Activated CD8-positive, alpha-beta T cell treated with anti-CD3 and anti-CD28 coated beads for 36 hours (primary cell): ENCODE measurements at regions not wholly inside any gene's neighbourhood (a gene's known extent, or its start where the extent isn't known, plus 50 kb on each side); places are given as distances from the start of the nearest gene placed in this dataset.

Source experiments
- ATAC-seq: fragments of 200-7000 bp; cut with Tn5 transposase; one replicate; pipeline ENCODE4 v1.10.0; 2021; ENCODE audit warnings: mild to moderate bottlenecking, moderate library complexity
- CTCF ChIA-PET: fragments of 350-600 bp; sonication (Branson Sonifier 250); formaldehyde crosslinking; loops from one replicate; lab custom pipeline; 2021; ENCODE audit warnings: antibody characterized with exemption; lab: Charles Lee
- POLR2A ChIA-PET: fragments of 350-600 bp; sonication (Branson Sonifier 250); formaldehyde crosslinking; loops from one replicate; lab custom pipeline; 2021; ENCODE audit warnings: antibody characterized with exemption; lab: Charles Lee
- DNase-seq: peaks from one replicate; pipeline ENCODE4 v3.0.0-alpha.2; 2020
- H3K27ac Mint-ChIP-seq: one replicate; pipeline ENCODE4 v1.8.0; 2021; ENCODE audit warnings: mild to moderate bottlenecking, mixed read lengths
- H3K27me3 Mint-ChIP-seq: one replicate; pipeline ENCODE4 v1.8.0; 2021; ENCODE audit warnings: mixed read lengths
- H3K36me3 Mint-ChIP-seq: one replicate; pipeline ENCODE4 v1.8.0; 2021; ENCODE audit warnings: low read depth, mixed read lengths
- H3K4me1 Mint-ChIP-seq: one replicate; pipeline ENCODE4 v1.8.0; 2021; ENCODE audit warnings: low read depth, mixed read lengths
- H3K4me3 Mint-ChIP-seq: one replicate; pipeline ENCODE4 v1.8.0; 2021; ENCODE audit warnings: mild to moderate bottlenecking, moderate library complexity, mixed read lengths
- H3K9me3 Mint-ChIP-seq: one replicate; pipeline ENCODE4 v1.8.0; 2021; ENCODE audit warnings: mixed read lengths
- CTCF ChIP-seq: fragments of 200-600 bp; IDR thresholded peaks from one replicate; pipeline ENCODE4 v1.8.0; 2022; ENCODE audit warnings: antibody characterized with exemption, mild to moderate bottlenecking
- intact Hi-C: fragments of 100-400 bp; cut with micrococcal nuclease; formaldehyde crosslinking; loops from one replicate; pipeline ENCODE4 v1.10.0; 2022

DNA sequence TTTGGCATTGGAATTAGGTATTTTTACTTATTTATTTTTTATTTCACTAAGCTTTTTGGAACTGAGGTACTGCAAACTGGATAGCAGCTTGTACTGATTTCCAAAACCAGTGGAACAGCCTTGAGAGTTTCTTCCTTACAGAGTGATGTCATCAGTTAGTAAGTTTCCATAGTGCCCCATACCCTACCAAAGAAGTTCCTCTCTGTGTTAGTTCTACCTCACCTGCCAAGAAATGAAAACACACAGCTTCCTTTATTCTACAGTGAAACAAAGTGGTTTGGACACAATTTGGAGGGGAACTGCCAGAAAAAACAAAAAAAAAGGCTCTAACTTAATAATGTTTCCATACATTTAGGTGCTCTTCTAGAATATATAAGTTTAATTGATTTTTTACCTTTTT, 430.9 kb upstream of the ADGRL2 start:
- TF ChIP-seq CTCF, result no peak
- ChIA-PET POLR2A (no interaction called here), CTCF (no interaction called here)
- ATAC-seq, result no peak
- Mint-ChIP-seq H3K27ac (no peak overlapping the region), H3K27me3 (no peaks in the 10 kb centered on the region), H3K4me3 (no peak overlapping the region), H3K4me1 (no peaks in the 10 kb centered on the region), H3K36me3 (no peaks in the 10 kb centered on the region), H3K9me3 (peaks cover 8% of the 10 kb centered on the region)
- intact Hi-C loops, result no loop called here
- DNase-seq, result no peak

- H3K4me3 Mint-ChIP-seq, result no peak overlapping the region
- POLR2A ChIA-PET, result no interaction called here
- H3K9me3 Mint-ChIP-seq, result peaks cover 8% of the 10 kb centered on the region
- no peak for ATAC-seq
- no peak overlapping the region for H3K27ac Mint-ChIP-seq
- H3K4me1 Mint-ChIP-seq, result no peaks in the 10 kb centered on the region
- intact Hi-C loops, result no loop called here
- CTCF ChIA-PET, result interaction anchor here (1.0 kb wide), 1 partner anchor 9 kb away, joined by 3 read pairs; no protein-coding TSS in a partner anchor
- no peak for TF ChIP-seq CTCF
- no peaks in the 10 kb centered on the region for H3K36me3 Mint-ChIP-seq
- DNase-seq, result no peak
- H3K27me3 Mint-ChIP-seq, result no peaks in the 10 kb centered on the region
Observed at GRCh38 chr1:81366173-81366572, 434.6 kb upstream of the ADGRL2 start.

GRCh38 chr1:81364088-81364487, 436.6 kb upstream of the ADGRL2 start:
- ChIA-PET CTCF (no interaction called here), POLR2A (no interaction called here)
- Mint-ChIP-seq H3K4me1 (no peaks in the 10 kb centered on the region), H3K4me3 (no peak overlapping the region), H3K27ac (no peak overlapping the region), H3K9me3 (peaks cover 8% of the 10 kb centered on the region), H3K27me3 (no peaks in the 10 kb centered on the region), H3K36me3 (no peaks in the 10 kb centered on the region)
- no peak for DNase-seq
- TF ChIP-seq CTCF, result no peak
- ATAC-seq, result no peak
- intact Hi-C loops, result no loop called here

DNA sequence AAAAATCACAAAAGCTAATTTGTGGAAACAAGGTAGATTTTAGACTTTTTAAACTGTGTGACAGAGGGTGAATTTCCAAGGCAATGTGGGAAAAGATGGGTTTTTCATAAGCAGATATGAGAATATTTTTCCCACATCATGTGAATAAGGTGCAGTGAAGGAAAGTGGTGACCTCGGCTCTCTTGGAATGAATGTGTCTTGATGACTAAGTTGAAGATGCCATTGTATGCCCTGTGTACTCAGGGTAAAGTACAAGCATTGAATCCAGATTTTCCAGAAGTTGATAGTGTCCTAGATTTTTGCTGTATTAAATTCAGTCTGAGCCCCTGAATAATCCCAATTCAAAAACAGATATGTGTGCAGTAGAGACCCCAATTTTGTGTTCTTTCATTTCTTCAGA, 442.6 kb upstream of the ADGRL2 start:
- CTCF ChIA-PET, result no interaction called here
- ATAC-seq (no peak), DNase-seq (no peak)
- Mint-ChIP-seq H3K4me3 (no peak overlapping the region), H3K27ac (no peak overlapping the region), H3K27me3 (no peaks in the 10 kb centered on the region), H3K4me1 (no peaks in the 10 kb centered on the region), H3K9me3 (peaks cover 5% of the 10 kb centered on the region), H3K36me3 (no peaks in the 10 kb centered on the region)
- intact Hi-C loops, result no loop called here
- POLR2A ChIA-PET, result no interaction called here
- TF ChIP-seq CTCF, result no peak

DNA sequence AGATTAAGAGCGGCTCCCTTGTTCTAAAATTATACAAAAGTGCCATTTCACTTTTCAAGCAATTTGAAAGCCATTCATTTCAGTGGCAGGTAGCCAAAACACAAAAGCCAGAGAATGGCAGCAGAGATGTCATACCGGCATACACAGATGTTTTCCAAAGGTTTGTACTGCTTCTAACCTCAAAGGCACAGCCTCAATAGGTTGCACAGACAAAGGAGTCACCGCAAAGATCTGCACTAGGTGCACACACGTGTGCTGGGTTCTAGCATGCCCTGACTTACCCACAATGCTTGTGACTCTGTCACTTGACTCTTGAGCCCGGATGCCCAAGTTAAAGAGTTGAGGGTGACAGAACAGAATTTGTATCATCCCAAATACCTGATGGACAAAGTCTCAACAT, 448.9 kb upstream of the ADGRL2 start:
- Mint-ChIP-seq H3K4me1 (no peaks in the 10 kb centered on the region), H3K9me3 (peaks cover 2% of the 10 kb centered on the region), H3K4me3 (no peak overlapping the region), H3K27ac (no peak overlapping the region), H3K27me3 (no peaks in the 10 kb centered on the region), H3K36me3 (no peaks in the 10 kb centered on the region)
- no peak for DNase-seq
- intact Hi-C loops, result no loop called here
- no peak for TF ChIP-seq CTCF
- ChIA-PET POLR2A (no interaction called here), CTCF (no interaction called here)
- no peak for ATAC-seq
